H9 (cell line): ENCODE measurements at regions not wholly inside any gene's neighbourhood (a gene's known extent, or its start where the extent isn't known, plus 50 kb on each side); places are given as distances from the start of the nearest gene placed in this dataset.

Experiments used
- DNase-seq: peaks from one replicate; pipeline ENCODE4 v3.0.0-alpha.2; 2017
- H2AFZ ChIP-seq: one replicate; pipeline ENCODE4 v1.6.1; 2013; ENCODE audit warnings: mild to moderate bottlenecking, low read length, control low read depth, moderate library complexity
- H2AK5ac ChIP-seq: 2 replicates; pipeline ENCODE4 v1.6.1; 2013; ENCODE audit warnings: low read length, control low read depth, mixed read lengths; ENCODE audit not compliant: insufficient read length
- H2BK120ac ChIP-seq: one replicate; pipeline ENCODE4 v1.6.1; 2013; ENCODE audit warnings: low read depth, mild to moderate bottlenecking, low read length, control low read depth, inconsistent platforms; ENCODE audit not compliant: poor library complexity, severe bottlenecking
- H2BK12ac ChIP-seq: 2 replicates; pipeline ENCODE4 v1.6.1; 2013; ENCODE audit warnings: low read length, control low read depth, mixed read lengths, low read depth; ENCODE audit not compliant: insufficient read length
- H2BK15ac ChIP-seq: 2 replicates; pipeline ENCODE4 v1.6.1; 2013; ENCODE audit warnings: low read depth, low read length, control low read depth
- H2BK20ac ChIP-seq: one replicate; pipeline ENCODE4 v1.6.1; 2013; ENCODE audit warnings: low read depth, mild to moderate bottlenecking, low read length, control low read depth, inconsistent platforms; ENCODE audit not compliant: poor library complexity, severe bottlenecking
- H2BK5ac ChIP-seq: 2 replicates; pipeline ENCODE4 v1.6.1; 2013; ENCODE audit warnings: low read length, control low read depth, mixed read lengths; ENCODE audit not compliant: insufficient read length
- H3K14ac ChIP-seq: 2 replicates; pipeline ENCODE4 v1.6.1; 2013; ENCODE audit warnings: low read length, control low read depth; ENCODE audit not compliant: insufficient read depth
- H3K18ac ChIP-seq: 2 replicates; pipeline ENCODE4 v1.6.1; 2013; ENCODE audit warnings: low read depth, mild to moderate bottlenecking, mixed read lengths, low read length, control low read depth; ENCODE audit not compliant: insufficient read length
- H3K23ac ChIP-seq: 2 replicates; pipeline ENCODE4 v1.6.1; 2013; ENCODE audit warnings: low read length, control low read depth, mixed read lengths, low read depth; ENCODE audit not compliant: insufficient read length
- H3K23me2 ChIP-seq: 2 replicates; pipeline ENCODE4 v1.6.1; 2013; ENCODE audit warnings: low read depth, mild to moderate bottlenecking, mixed read lengths, low read length, control low read depth; ENCODE audit not compliant: insufficient read length, poor library complexity, severe bottlenecking
- H3K27ac ChIP-seq: 2 replicates; pipeline ENCODE4 v1.5.1; 2013; ENCODE audit warnings: low read length, control low read depth, mixed read lengths, low read depth; ENCODE audit not compliant: insufficient read length
- H3K27me3 ChIP-seq: 2 replicates; pipeline ENCODE4 v1.6.1; 2013; ENCODE audit warnings: low read length, control low read depth, inconsistent platforms; ENCODE audit not compliant: insufficient read depth
- H3K4ac ChIP-seq: 2 replicates; pipeline ENCODE4 v1.6.1; 2013; ENCODE audit warnings: low read depth, mild to moderate bottlenecking, control low read depth, inconsistent platforms, low read length, moderate library complexity
- H3K4me1 ChIP-seq: 2 replicates; pipeline ENCODE4 v1.6.1; 2013; ENCODE audit warnings: low read length, control low read depth, inconsistent platforms; ENCODE audit not compliant: insufficient read depth
- H3K4me2 ChIP-seq: 2 replicates; pipeline ENCODE4 v1.6.1; 2013; ENCODE audit warnings: low read length, control low read depth, mixed read lengths; ENCODE audit not compliant: insufficient read length, insufficient read depth
- H3K56ac ChIP-seq: 2 replicates; pipeline ENCODE4 v1.6.1; 2013; ENCODE audit warnings: low read depth, mild to moderate bottlenecking, mixed read lengths, low read length, control low read depth; ENCODE audit not compliant: insufficient read length
- H3K79me1 ChIP-seq: 2 replicates; pipeline ENCODE4 v1.6.1; 2013; ENCODE audit warnings: low read depth, mild to moderate bottlenecking, moderate library complexity, low read length, control low read depth, inconsistent platforms; ENCODE audit not compliant: insufficient read depth, poor library complexity, severe bottlenecking
- H3K79me2 ChIP-seq: 2 replicates; pipeline ENCODE4 v1.6.1; 2013; ENCODE audit warnings: low read length, control low read depth, inconsistent platforms; ENCODE audit not compliant: insufficient read depth
- H3K9ac ChIP-seq: 2 replicates; pipeline ENCODE4 v1.6.1; 2013; ENCODE audit warnings: low read length, control low read depth, mixed read lengths; ENCODE audit not compliant: insufficient read length; ENCODE audit errors: extremely low read depth
- H3K9me3 ChIP-seq: one replicate; pipeline ENCODE4 v1.6.1; 2013; ENCODE audit warnings: low read depth, low read length, inconsistent platforms; ENCODE audit not compliant: control insufficient read depth
- H3T11ph ChIP-seq: one replicate; pipeline ENCODE4 v1.6.1; 2013; ENCODE audit warnings: mild to moderate bottlenecking, low read length, control low read depth, inconsistent platforms
- H4K20me1 ChIP-seq: one replicate; pipeline ENCODE4 v1.6.1; 2013; ENCODE audit not compliant: control insufficient read depth, insufficient read length, insufficient read depth
- H4K5ac ChIP-seq: 2 replicates; pipeline ENCODE4 v1.6.1; 2013; ENCODE audit warnings: low read depth, mild to moderate bottlenecking, mixed read lengths, low read length, control low read depth; ENCODE audit not compliant: insufficient read length
- H4K8ac ChIP-seq: replicated peaks from 2 replicates; pipeline ENCODE4 v1.6.1; 2013; ENCODE audit warnings: low read length, control low read depth, mixed read lengths, low read depth; ENCODE audit not compliant: insufficient read length
- H4K91ac ChIP-seq: 2 replicates; pipeline ENCODE4 v1.6.1; 2013; ENCODE audit warnings: low read depth, mild to moderate bottlenecking, moderate library complexity, mixed read lengths, low read length, control low read depth; ENCODE audit not compliant: insufficient read length
- H3K27ac Mint-ChIP-seq, 3 experiments: 2 replicates in 2 of 3; 3 replicates in 1 of 3; pipeline ENCODE4 v1.8.0; 2020 to 2021; ENCODE audit warnings: mixed read lengths in 3 of 3, mild to moderate bottlenecking in 1 of 3, moderate library complexity in 1 of 3
- H3K27me3 Mint-ChIP-seq: 2 replicates; pipeline ENCODE4 v1.8.0; 2021; ENCODE audit warnings: low read depth, mild to moderate bottlenecking, moderate library complexity, mixed read lengths
- H3K36me3 Mint-ChIP-seq, 3 experiments: 2 replicates in 2 of 3; 3 replicates in 1 of 3; pipeline ENCODE4 v1.8.0; 2020 to 2021; ENCODE audit warnings: low read depth in 3 of 3, mixed read lengths in 3 of 3; ENCODE audit not compliant: insufficient read depth in 1 of 3
- H3K4me1 Mint-ChIP-seq, 2 experiments: 2 replicates each; pipeline ENCODE4 v1.8.0; 2020; ENCODE audit warnings: mixed read lengths in 2 of 2
- H3K4me3 Mint-ChIP-seq, 2 experiments: 2 replicates in 1 of 2; 3 replicates in 1 of 2; pipeline ENCODE4 v1.8.0; 2020 to 2021; ENCODE audit warnings: mild to moderate bottlenecking in 2 of 2, mixed read lengths in 2 of 2, moderate library complexity in 1 of 2
- H3K9me3 Mint-ChIP-seq, 2 experiments: 2 replicates in 1 of 2; 3 replicates in 1 of 2; pipeline ENCODE4 v1.8.0; 2020; ENCODE audit warnings: mild to moderate bottlenecking in 2 of 2, mixed read lengths in 2 of 2, moderate library complexity in 1 of 2
- WGBS: extraction: QIAGEN DNeasy Blood & Tissue Kit; methylation state at CpG from one replicate; pipeline ENCODE4 v1.1.7; 2013; ENCODE audit warnings: missing lambda C conversion rate, low lambda C conversion rate, mixed read lengths; ENCODE audit not compliant: insufficient read length; ENCODE audit errors: extremely low coverage; 5-methylcytosine and 5-hydroxymethylcytosine counted together
- TF ChIP-seq, protein P1 (sequence below): fragments of 200-600 bp; sonication (generic); conservative IDR thresholded peaks from 3 replicates; pipeline ENCODE4 v1.8.0; 2021; ENCODE audit warnings: antibody characterized with exemption, mild to moderate bottlenecking

DNA sequence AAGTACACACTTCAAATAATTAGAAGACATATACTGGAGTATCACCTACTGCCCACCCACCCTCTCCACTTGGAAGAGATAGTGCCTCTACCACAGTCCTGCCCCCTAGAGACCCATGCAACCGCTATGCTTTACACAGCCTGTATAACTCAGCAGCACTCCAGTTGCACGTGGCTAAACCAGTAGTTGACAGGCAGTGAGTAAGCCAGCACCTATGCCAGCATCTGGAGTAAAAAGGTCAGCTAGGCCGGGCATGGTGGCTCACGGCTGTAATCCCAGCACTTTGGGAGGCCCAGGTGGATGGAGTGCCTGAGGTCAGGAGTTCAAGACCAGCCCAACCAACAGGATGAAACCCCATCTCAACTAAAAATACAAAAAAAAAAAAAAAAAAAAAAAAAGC lies 356.4 kb downstream of the NR2F1-AS1 start:
- no peaks in the 10 kb centered on the region for H3K23me2 ChIP-seq
- no peak overlapping the region for H2AFZ ChIP-seq
- H2BK5ac ChIP-seq = no peak overlapping the region
- H3K9me3 ChIP-seq = no peaks in the 10 kb centered on the region
- H3K4me2 ChIP-seq = no peak overlapping the region
- H3K79me2 ChIP-seq = no peaks in the 10 kb centered on the region
- Mint-ChIP-seq H3K27ac (no peak overlapping the region), H3K4me3 (no peak overlapping the region), H3K27me3 (no peaks in the 10 kb centered on the region), H3K4me1 (peaks cover 0 to 2% of the 10 kb centered on the region in 2 experiments; a peak in 2 of 4 replicates), H3K36me3 (no peaks in the 10 kb centered on the region), H3K9me3 (no peaks in the 10 kb centered on the region)
- H2BK20ac ChIP-seq = no peak overlapping the region
- no peak overlapping the region for H2AK5ac ChIP-seq
- no peak overlapping the region for H3K27ac ChIP-seq
- H3T11ph ChIP-seq = no peak overlapping the region
- H3K79me1 ChIP-seq = no peaks in the 10 kb centered on the region
- H4K8ac ChIP-seq = no peak overlapping the region
- no peak overlapping the region for H2BK120ac ChIP-seq
- H3K56ac ChIP-seq = no peak overlapping the region
- H4K20me1 ChIP-seq = no peaks in the 10 kb centered on the region
- H3K14ac ChIP-seq = no peak overlapping the region
- DNase-seq = no peak
- H3K27me3 ChIP-seq = no peaks in the 10 kb centered on the region
- H3K9ac ChIP-seq = no peak overlapping the region
- H3K4ac ChIP-seq = no peak overlapping the region
- TF ChIP-seq, protein P1, sequence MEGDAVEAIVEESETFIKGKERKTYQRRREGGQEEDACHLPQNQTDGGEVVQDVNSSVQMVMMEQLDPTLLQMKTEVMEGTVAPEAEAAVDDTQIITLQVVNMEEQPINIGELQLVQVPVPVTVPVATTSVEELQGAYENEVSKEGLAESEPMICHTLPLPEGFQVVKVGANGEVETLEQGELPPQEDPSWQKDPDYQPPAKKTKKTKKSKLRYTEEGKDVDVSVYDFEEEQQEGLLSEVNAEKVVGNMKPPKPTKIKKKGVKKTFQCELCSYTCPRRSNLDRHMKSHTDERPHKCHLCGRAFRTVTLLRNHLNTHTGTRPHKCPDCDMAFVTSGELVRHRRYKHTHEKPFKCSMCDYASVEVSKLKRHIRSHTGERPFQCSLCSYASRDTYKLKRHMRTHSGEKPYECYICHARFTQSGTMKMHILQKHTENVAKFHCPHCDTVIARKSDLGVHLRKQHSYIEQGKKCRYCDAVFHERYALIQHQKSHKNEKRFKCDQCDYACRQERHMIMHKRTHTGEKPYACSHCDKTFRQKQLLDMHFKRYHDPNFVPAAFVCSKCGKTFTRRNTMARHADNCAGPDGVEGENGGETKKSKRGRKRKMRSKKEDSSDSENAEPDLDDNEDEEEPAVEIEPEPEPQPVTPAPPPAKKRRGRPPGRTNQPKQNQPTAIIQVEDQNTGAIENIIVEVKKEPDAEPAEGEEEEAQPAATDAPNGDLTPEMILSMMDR = no peak
- no peak overlapping the region for H2BK12ac ChIP-seq
- H3K18ac ChIP-seq = no peak overlapping the region
- H4K5ac ChIP-seq = no peak overlapping the region
- no peak overlapping the region for H3K23ac ChIP-seq
- whole genome bisulfite sequencing = no CpG with 5 or more reads among the region's 4 CpGs
- no peak overlapping the region for H2BK15ac ChIP-seq
- no peak overlapping the region for H4K91ac ChIP-seq
- no peaks in the 10 kb centered on the region for H3K4me1 ChIP-seq
